DND-41 (cell line): ENCODE measurements at regions not wholly inside any gene's neighbourhood (a gene's known extent, or its start where the extent isn't known, plus 50 kb on each side); places are given as distances from the start of the nearest gene placed in this dataset.
"Not testable (repeated sequence)": the region's sequence is repeated elsewhere in the genome, so short reads cannot be mapped to it uniquely, and the experiment has no call there.

Source experiments
- EZH2 ChIP-seq: IDR thresholded peaks from 3 replicates; pipeline ENCODE4 v1.6.1; 2012; ENCODE audit warnings: borderline replicate concordance, low read depth, mild to moderate bottlenecking, moderate library complexity, low read length, inconsistent platforms; ENCODE audit not compliant: severe bottlenecking
- TF ChIP-seq, protein P1 (sequence below): IDR thresholded peaks from 2 replicates; pipeline ENCODE4 v1.5.1; 2012; ENCODE audit warnings: borderline replicate concordance, low read length, moderate library complexity, mild to moderate bottlenecking; ENCODE audit not compliant: poor library complexity, severe bottlenecking; ENCODE audit errors: extremely low read depth

DNA sequence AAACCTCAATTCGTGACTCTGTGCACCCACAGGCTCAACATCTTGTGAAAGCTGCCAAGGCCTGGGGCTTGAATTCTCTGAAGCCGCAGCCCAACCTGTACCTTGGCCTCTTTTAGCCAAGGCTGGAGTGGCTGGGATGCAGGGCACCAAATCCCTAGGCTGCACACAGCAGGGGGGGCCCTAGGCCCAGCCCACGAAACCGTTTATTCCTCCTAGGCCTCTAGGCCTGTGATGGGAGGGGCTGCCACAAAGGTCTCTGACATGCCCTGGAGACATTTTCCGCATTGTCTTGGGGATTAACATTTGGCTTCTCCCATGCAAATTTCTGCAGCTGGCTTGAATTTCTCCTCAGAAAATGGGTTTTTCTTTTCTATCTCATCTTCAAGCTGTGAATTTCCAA lies 64.0 kb downstream of the OR2K2 start:
- TF ChIP-seq, protein P1, sequence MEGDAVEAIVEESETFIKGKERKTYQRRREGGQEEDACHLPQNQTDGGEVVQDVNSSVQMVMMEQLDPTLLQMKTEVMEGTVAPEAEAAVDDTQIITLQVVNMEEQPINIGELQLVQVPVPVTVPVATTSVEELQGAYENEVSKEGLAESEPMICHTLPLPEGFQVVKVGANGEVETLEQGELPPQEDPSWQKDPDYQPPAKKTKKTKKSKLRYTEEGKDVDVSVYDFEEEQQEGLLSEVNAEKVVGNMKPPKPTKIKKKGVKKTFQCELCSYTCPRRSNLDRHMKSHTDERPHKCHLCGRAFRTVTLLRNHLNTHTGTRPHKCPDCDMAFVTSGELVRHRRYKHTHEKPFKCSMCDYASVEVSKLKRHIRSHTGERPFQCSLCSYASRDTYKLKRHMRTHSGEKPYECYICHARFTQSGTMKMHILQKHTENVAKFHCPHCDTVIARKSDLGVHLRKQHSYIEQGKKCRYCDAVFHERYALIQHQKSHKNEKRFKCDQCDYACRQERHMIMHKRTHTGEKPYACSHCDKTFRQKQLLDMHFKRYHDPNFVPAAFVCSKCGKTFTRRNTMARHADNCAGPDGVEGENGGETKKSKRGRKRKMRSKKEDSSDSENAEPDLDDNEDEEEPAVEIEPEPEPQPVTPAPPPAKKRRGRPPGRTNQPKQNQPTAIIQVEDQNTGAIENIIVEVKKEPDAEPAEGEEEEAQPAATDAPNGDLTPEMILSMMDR = not testable (repeated sequence)
- TF ChIP-seq EZH2 = not testable (repeated sequence)
